Heart left ventricle (tissue), 16 donors: ENCODE measurements at regions not wholly inside any gene's neighbourhood (a gene's known extent, or its start where the extent isn't known, plus 50 kb on each side); places are given as distances from the start of the nearest gene placed in this dataset.

Source experiments
- ATAC-seq, 4 donors: fragments of 200-7000 bp; cut with Tn5 transposase; one replicate each; pipeline ENCODE4 v1.9.1; 2020 to 2022; ENCODE audit warnings: moderate library complexity in 4 of 4, mild to moderate bottlenecking in 3 of 4, moderate number of reproducible peaks in 1 of 4
- DNase-seq, 5 donors: peaks; one replicate each; pipeline ENCODE4 v3.0.0-alpha.2; 2020
- H3K27ac ChIP-seq, 12 donors: fragments of 200-600 bp; sonication (generic) in 4 of 12; one replicate each; pipeline versions ENCODE4 v1.5.0 to v1.8.0; 2016 to 2022; ENCODE audit warnings: mild to moderate bottlenecking in 2 of 12
- H3K27me3 ChIP-seq, 9 donors: fragments of 200-600 bp; sonication (generic) in 2 of 9; one replicate each; pipeline versions ENCODE4 v1.5.1 to v1.8.0; 2016 to 2022; ENCODE audit warnings: mild to moderate bottlenecking in 3 of 9
- H3K36me3 ChIP-seq, 9 donors: fragments of 200-600 bp; sonication (generic) in 2 of 9; one replicate each; pipeline versions ENCODE4 v1.5.0 to v1.8.0; 2018 to 2022; ENCODE audit warnings: mild to moderate bottlenecking in 2 of 9
- H3K4me1 ChIP-seq, 12 donors: fragments of 200-600 bp; sonication (generic) in 4 of 12; one replicate each; pipeline versions ENCODE4 v1.5.0 to v1.8.0; 2016 to 2022; ENCODE audit warnings: mild to moderate bottlenecking in 3 of 12
- H3K4me3 ChIP-seq, 12 donors: fragments of 200-600 bp; sonication (generic) in 4 of 12; one replicate each; pipeline versions ENCODE4 v1.5.0 to v1.8.0; 2017 to 2022; ENCODE audit warnings: mild to moderate bottlenecking in 9 of 12, moderate library complexity in 4 of 12
- H3K9me3 ChIP-seq, 12 donors: fragments of 200-600 bp; sonication (generic) in 4 of 12; one replicate each; pipeline versions ENCODE4 v1.5.0 to v1.8.0; 2016 to 2022; ENCODE audit warnings: mild to moderate bottlenecking in 1 of 12
- CTCF ChIP-seq, 12 donors: fragments of 200-600 bp; sonication (generic) in 4 of 12; IDR thresholded peaks; one replicate each; pipeline versions ENCODE4 v1.5.0 to v1.8.0; 2018 to 2022; ENCODE audit warnings: antibody characterized with exemption in 12 of 12, mild to moderate bottlenecking in 5 of 12
- POLR2A ChIP-seq, 2 donors: fragments of 450-650 bp; IDR thresholded peaks; one replicate each; pipeline ENCODE4 v1.6.1; 2017; ENCODE audit warnings: antibody characterized with exemption in 2 of 2, mild to moderate bottlenecking in 2 of 2, moderate library complexity in 2 of 2
- WGBS, 4 donors: extraction: QIAGEN DNeasy Blood & Tissue Kit in 2 of 4; methylation state at CpG; one replicate each; pipeline versions ENCODE4 v1.1.5 to v1.1.7; 2013 to 2018; 5-methylcytosine and 5-hydroxymethylcytosine counted together
- intact Hi-C, 10 donors: fragments of 100-400 bp; cut with DNase I; formaldehyde crosslinking; loops; one replicate each; pipeline versions ENCODE4 v1.11.1 to v1.14.2; 2022
- donor health status: ischemic (EF 13 %, LVEDD 7.1; RV severe dilation, severe dysfunction).
- donor health status: healthy with polysubstance abuse.
- donor health status: DM: no; HTN: yes; CAD: no.
- donor health status: DM: no; HTN: no; CAD: no.
- donor health status: ischemic (EF 25% LVEDD 6.9; RV normal size, moderate dysfunction).
- donor health status: ischemic (EF 25% LVEDD 5.7; RV mildly dilated, moderate dysfunction).
- donor health status: healthy.
- donor health status: DM: yes; HTN: yes; CAD: no.
- donor health status: ischemic (EF 35%, LVEDD 5.7; RV mildly dilated, moderate dysfunction).
- donor health status: nonischemic (EF 11% LVEDD 7.7; RV severe dilation, severe dysfunction).
- donor health status: DM: yes; HTN: yes; CAD: no.
- donor health status: PGD.
- donor health status: ischemic (EF 29% LVEDD 5.4; RV normal size, mild dysfunction).
- donor health status: nonischemic (EF 23%, LVEDD 6.1; RV moderate dilation, normal function).

DNA sequence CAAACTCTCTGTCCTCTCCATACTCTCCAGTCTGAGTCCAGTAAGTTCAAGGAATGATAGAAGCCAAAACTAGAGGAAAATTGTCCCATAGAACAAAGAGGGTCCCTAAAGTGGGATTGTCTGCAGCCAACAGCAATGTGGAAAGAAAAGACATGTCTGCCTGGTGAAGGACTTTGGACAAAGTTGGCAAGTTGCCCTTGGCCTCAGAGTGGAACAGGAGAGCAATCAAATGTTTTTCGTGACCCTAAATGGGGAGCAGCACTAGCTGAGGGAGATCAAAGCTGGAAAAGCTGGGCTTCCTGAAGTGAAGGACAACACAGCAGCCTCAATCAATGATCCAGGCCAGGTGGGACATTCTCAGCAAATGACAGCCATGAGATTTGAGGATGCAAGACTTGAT, 183.5 kb downstream of the CHD9NB start:
- H3K27me3 ChIP-seq, result no peaks in the 10 kb centered on the region
- DNase-seq (no peak), ATAC-seq (no peak)
- intact Hi-C loops, result no loop called here
- no peaks in the 10 kb centered on the region for H3K36me3 ChIP-seq
- peaks cover 0 to 4% (median 0%) of the 10 kb centered on the region in 12 donors for H3K9me3 ChIP-seq
- H3K4me1 ChIP-seq, result no peaks in the 10 kb centered on the region
- no peak overlapping the region for H3K4me3 ChIP-seq
- WGBS, 4 donors, result 21 to 44% (median 30%) methylated on average over 1 of the region's 1 CpG
- no peak for TF ChIP-seq CTCF (IDR thresholded peaks at IDR 0.05)
- TF ChIP-seq POLR2A (IDR thresholded peaks at IDR 0.05), result no peak
- H3K27ac ChIP-seq, result no peak overlapping the region

DNA sequence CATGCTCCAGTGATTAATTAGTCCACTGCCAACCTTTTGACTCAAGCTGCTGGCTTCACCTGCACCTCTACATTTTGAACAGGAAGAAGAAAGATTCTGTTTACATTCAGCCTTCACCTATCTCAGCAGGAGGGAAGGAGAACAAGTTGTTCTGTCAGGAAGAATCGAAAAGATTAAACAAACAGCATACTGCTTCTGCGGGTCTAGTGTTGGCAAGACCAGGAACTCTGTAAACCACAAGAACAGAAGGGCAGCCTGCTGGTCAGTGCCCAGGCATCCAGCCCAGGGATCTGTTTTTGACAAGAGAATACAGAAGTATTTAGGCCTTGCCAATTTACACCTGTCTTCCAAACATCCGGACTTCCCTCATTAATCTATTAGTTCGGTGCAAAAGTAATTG, 189.7 kb downstream of the CHD9NB start:
- Histone ChIP-seq H3K27me3 (peaks cover 0 to 5% (median 0%) of the 10 kb centered on the region in 9 donors), H3K36me3 (no peaks in the 10 kb centered on the region), H3K4me1 (no peaks in the 10 kb centered on the region), H3K4me3 (no peak overlapping the region), H3K27ac (no peak overlapping the region), H3K9me3 (peaks cover 0 to 4% (median 0%) of the 10 kb centered on the region in 12 donors)
- no peak for DNase-seq
- 80 to 91% (median 84%) methylated on average over 4 of the region's 4 CpGs for WGBS, 4 donors
- ATAC-seq, result no peak
- intact Hi-C loops, result no loop called here
- TF ChIP-seq CTCF (IDR thresholded peaks at IDR 0.05) (no peak), POLR2A (IDR thresholded peaks at IDR 0.05) (no peak)

GRCh38 chr16:52861614-52862022, 191.1 kb downstream of the CHD9NB start:
- TF ChIP-seq POLR2A (IDR thresholded peaks at IDR 0.05), result no peak
- no peak for TF ChIP-seq CTCF (IDR thresholded peaks at IDR 0.05)
- DNase-seq (no peak), ATAC-seq (no peak)
- peaks cover 0 to 4% (median 0%) of the 10 kb centered on the region in 12 donors for H3K9me3 ChIP-seq
- H3K4me3 ChIP-seq, result no peak overlapping the region
- peaks cover 0 to 5% (median 0%) of the 10 kb centered on the region in 9 donors for H3K27me3 ChIP-seq
- intact Hi-C loops, result no loop called here
- H3K36me3 ChIP-seq, result no peaks in the 10 kb centered on the region
- 26 to 31% (median 30%) methylated on average over 7 of the region's 7 CpGs for WGBS, 4 donors
- no peak overlapping the region for H3K27ac ChIP-seq
- no peaks in the 10 kb centered on the region for H3K4me1 ChIP-seq

GRCh38 chr16:52855463-52855862, 197.2 kb downstream of the CHD9NB start:
- DNase-seq (no peak), ATAC-seq (no peak)
- Histone ChIP-seq H3K27ac (no peak overlapping the region), H3K27me3 (peaks cover 0 to 5% (median 0%) of the 10 kb centered on the region in 9 donors), H3K9me3 (peaks cover 0 to 21% (median 19%) of the 10 kb centered on the region in 12 donors), H3K4me1 (no peaks in the 10 kb centered on the region), H3K4me3 (no peak overlapping the region), H3K36me3 (no peaks in the 10 kb centered on the region)
- no peak for TF ChIP-seq CTCF (IDR thresholded peaks at IDR 0.05)
- no peak for TF ChIP-seq POLR2A (IDR thresholded peaks at IDR 0.05)
- intact Hi-C loops, result no loop called here
